ENCODE measurements at regions not wholly inside any gene's neighbourhood (a gene's known extent, or its start where the extent isn't known, plus 50 kb on each side); places are given as distances from the start of the nearest gene placed in this dataset.

- TF ChIP-seq CTCF (IDR thresholded peaks at IDR 0.05) (no peak), POLR2A (IDR thresholded peaks at IDR 0.05) (no peak)
Observed at GRCh38 chr4:66178906-66179305, 508.6 kb upstream of the EPHA5 start.
